Right lobe of liver (tissue), 6 donors: ENCODE measurements at regions not wholly inside any gene's neighbourhood (a gene's known extent, or its start where the extent isn't known, plus 50 kb on each side); places are given as distances from the start of the nearest gene placed in this dataset.
A peak's percentile ranks its signal among the peaks of the same experiment; 100 is the strongest.

Experiments
- ATAC-seq, 4 donors: fragments of 200-7000 bp; cut with Tn5 transposase; one replicate each; pipeline ENCODE4 v1.9.1; 2020; ENCODE audit warnings: mild to moderate bottlenecking in 4 of 4, moderate library complexity in 4 of 4
- DNase-seq, 3 donors: peaks; one replicate each; pipeline ENCODE4 v3.0.0-alpha.2; 2020
- H3K27ac ChIP-seq, 3 donors: fragments of 200-600 bp; one replicate each; pipeline ENCODE4 v1.8.0; 2022
- H3K27me3 ChIP-seq, 2 donors: fragments of 200-600 bp; one replicate each; pipeline ENCODE4 v1.8.0; 2022
- H3K36me3 ChIP-seq, 4 donors: fragments of 200-600 bp; sonication (generic) in 1 of 4; one replicate each; pipeline versions ENCODE4 v1.5.1 to v1.8.0; 2017 to 2022; ENCODE audit warnings: control low read depth in 1 of 4
- H3K4me1 ChIP-seq, 4 donors: fragments of 200-600 bp; sonication (generic) in 1 of 4; one replicate each; pipeline versions ENCODE4 v1.5.1 to v1.8.0; 2017 to 2022; ENCODE audit warnings: control low read depth in 1 of 4
- H3K4me3 ChIP-seq, 3 donors: fragments of 200-600 bp; one replicate each; pipeline ENCODE4 v1.8.0; 2022
- H3K9me3 ChIP-seq, 4 donors: fragments of 200-600 bp; sonication (generic) in 1 of 4; one replicate each; pipeline versions ENCODE4 v1.5.1 to v1.8.0; 2017 to 2022; ENCODE audit warnings: control low read depth in 1 of 4
- CTCF ChIP-seq, 4 donors: fragments of 200-600 bp in 3 of 4; fragments of 450-650 bp in 1 of 4; IDR thresholded peaks; one replicate each; pipeline versions ENCODE4 v1.5.1 to v1.8.0; 2016 to 2022; ENCODE audit warnings: antibody characterized with exemption in 4 of 4, mild to moderate bottlenecking in 2 of 4
- POLR2A ChIP-seq: fragments of 450-650 bp; IDR thresholded peaks from one replicate; pipeline ENCODE4 v1.6.1; 2017; ENCODE audit warnings: antibody characterized with exemption, mild to moderate bottlenecking
- WGBS: methylation state at CpG from one replicate; pipeline ENCODE4 v1.1.6; 2018; ENCODE audit warnings: low coverage, low lambda C conversion rate; ENCODE audit not compliant: insufficient coverage; ENCODE audit errors: missing lambda C conversion rate; 5-methylcytosine and 5-hydroxymethylcytosine counted together
- intact Hi-C, 2 donors: fragments of 100-400 bp; cut with DNase I; formaldehyde crosslinking; loops; one replicate each; pipeline versions ENCODE4 v1.11.2 to v1.14.1; 2022
- donor health status: DM: no; HTN: yes; CAD: no.
- donor health status: DM: no; HTN: no; CAD: no.
- donor health status: DM: no; HTN: no; CAD: no.
- donor health status: DM: no; HTN: yes; CAD: no.
- donor health status: DM: no; HTN: yes; CAD: no.

GRCh38 chr9:83183621-83184020, 120.7 kb upstream of the RASEF start:
- no peak overlapping the region for H3K27ac ChIP-seq
- 85% methylated on average over 3 of the region's 3 CpGs for WGBS
- intact Hi-C loops: no loop called here
- no peaks in the 10 kb centered on the region for H3K9me3 ChIP-seq
- H3K4me3 ChIP-seq: no peak overlapping the region
- no peak for TF ChIP-seq CTCF (IDR thresholded peaks at IDR 0.05)
- no peak for TF ChIP-seq POLR2A
- DNase-seq (no peak), ATAC-seq (no peak)
- H3K27me3 ChIP-seq: no peaks in the 10 kb centered on the region
- peaks cover 0 to 9% (median 2%) of the 10 kb centered on the region in 4 donors for H3K4me1 ChIP-seq
- no peaks in the 10 kb centered on the region for H3K36me3 ChIP-seq

GRCh38 chr9:83182071-83182470, 119.1 kb upstream of the RASEF start:
- intact Hi-C loops: no loop called here
- ATAC-seq (peak; percentile 76 to 86 (median 78)), DNase-seq (no peak)
- 51% methylated on average over 2 of the region's 3 CpGs for WGBS
- no peak overlapping the region for H3K4me3 ChIP-seq
- H3K27ac ChIP-seq: no peak overlapping the region
- no peaks in the 10 kb centered on the region for H3K36me3 ChIP-seq
- no peaks in the 10 kb centered on the region for H3K9me3 ChIP-seq
- no peaks in the 10 kb centered on the region for H3K27me3 ChIP-seq
- peaks cover 0 to 15% (median 5%) of the 10 kb centered on the region in 4 donors for H3K4me1 ChIP-seq
- no peak for TF ChIP-seq POLR2A
- TF ChIP-seq CTCF (IDR thresholded peaks at IDR 0.05): no peak

- intact Hi-C loops: no loop called here
- TF ChIP-seq CTCF (IDR thresholded peaks at IDR 0.05) (no peak), POLR2A (no peak)
- no peaks in the 10 kb centered on the region for H3K36me3 ChIP-seq
- no peak overlapping the region for H3K27ac ChIP-seq
- WGBS: 69% methylated on average over 1 of the region's 1 CpG
- no peaks in the 10 kb centered on the region for H3K9me3 ChIP-seq
- no peak for DNase-seq
- no peak overlapping the region for H3K4me3 ChIP-seq
- ATAC-seq: peak in 3 of 4 donors; percentile 58 to 79 (median 76)
- H3K4me1 ChIP-seq: peaks cover 0 to 15% (median 5%) of the 10 kb centered on the region in 4 donors
- H3K27me3 ChIP-seq: no peaks in the 10 kb centered on the region
Observed at GRCh38 chr9:83178717-83179116, 115.8 kb upstream of the RASEF start.

GRCh38 chr9:83177747-83178146, 114.8 kb upstream of the RASEF start:
- intact Hi-C loops: no loop called here
- ATAC-seq (peak; percentile 19 to 73 (median 69)), DNase-seq (no peak)
- no peak overlapping the region for H3K4me3 ChIP-seq
- H3K9me3 ChIP-seq: no peaks in the 10 kb centered on the region
- H3K4me1 ChIP-seq: peaks cover 0 to 15% (median 5%) of the 10 kb centered on the region in 4 donors
- H3K27ac ChIP-seq: no peak overlapping the region
- no peaks in the 10 kb centered on the region for H3K36me3 ChIP-seq
- TF ChIP-seq CTCF (IDR thresholded peaks at IDR 0.05): no peak
- no peak for TF ChIP-seq POLR2A
- no peaks in the 10 kb centered on the region for H3K27me3 ChIP-seq
- WGBS: 63% methylated on average over 3 of the region's 3 CpGs

- intact Hi-C loops: no loop called here
- WGBS: 79% methylated on average over 1 of the region's 1 CpG
Observed at GRCh38 chr9:83167126-83167525, 104.2 kb upstream of the RASEF start.

More at GRCh38 chr9:83167126-83167525, 104.2 kb upstream of the RASEF start:
- DNase-seq (no peak), ATAC-seq (peak in 1 of 4 donors; percentile 42)
- H3K4me1 ChIP-seq: no peaks in the 10 kb centered on the region
- no peak for TF ChIP-seq CTCF (IDR thresholded peaks at IDR 0.05)
- TF ChIP-seq POLR2A: no peak
- no peaks in the 10 kb centered on the region for H3K27me3 ChIP-seq
- H3K36me3 ChIP-seq: no peaks in the 10 kb centered on the region
- H3K4me3 ChIP-seq: no peak overlapping the region
- H3K9me3 ChIP-seq: no peaks in the 10 kb centered on the region
- no peak overlapping the region for H3K27ac ChIP-seq
